H1 (cell line): ENCODE measurements at regions not wholly inside any gene's neighbourhood (a gene's known extent, or its start where the extent isn't known, plus 50 kb on each side); places are given as distances from the start of the nearest gene placed in this dataset.

Source experiments
- ATF2 ChIP-seq: IDR thresholded peaks from 2 replicates; pipeline ENCODE4 v1.6.1; 2012; ENCODE audit warnings: low read length, inconsistent platforms
- BRCA1 ChIP-seq: IDR thresholded peaks from 2 replicates; pipeline ENCODE4 v1.6.1; 2012; ENCODE audit warnings: low read depth, low read length, improper control_type of control experiment
- CBX5 ChIP-seq: fragments of 300-800, 300-1000 bp; sonication (generic); IDR thresholded peaks from 2 replicates; pipeline ENCODE4 v1.7.1; 2016; ENCODE audit warnings: antibody characterized with exemption, low read length, low read depth
- CTCF ChIP-seq, 3 experiments: IDR thresholded peaks; 1 replicate in 2 of 3; 2 replicates in 1 of 3; pipeline versions ENCODE4 v1.5.1 to v1.6.1; 2011; ENCODE audit warnings: low read length in 3 of 3, mild to moderate bottlenecking in 3 of 3, inconsistent platforms in 2 of 3, low read depth in 1 of 3, moderate library complexity in 1 of 3; ENCODE audit not compliant: insufficient read depth in 1 of 3; ENCODE audit errors: control extremely low read depth in 1 of 3
- EZH2 ChIP-seq: fragments of 200-600 bp; sonication (generic); IDR thresholded peaks from 2 replicates; pipeline ENCODE4 v1.7.1; 2012; ENCODE audit warnings: low read depth, mild to moderate bottlenecking, moderate library complexity, low read length, inconsistent platforms; ENCODE audit not compliant: severe bottlenecking
- POLR2A ChIP-seq, 2 experiments: IDR thresholded peaks; 1 replicate in 1 of 2; 2 replicates in 1 of 2; pipeline ENCODE4 v1.6.1; 2011; ENCODE audit warnings: low read depth in 2 of 2, low read length in 2 of 2, mild to moderate bottlenecking in 2 of 2; ENCODE audit errors: control extremely low read depth in 1 of 2
- RAD21 ChIP-seq, 2 experiments: IDR thresholded peaks in 1 of 2; conservative IDR thresholded peaks in 1 of 2; 2 replicates each; pipeline ENCODE4 v1.6.1; 2011; ENCODE audit warnings: low read depth in 2 of 2, low read length in 2 of 2, improper control_type of control experiment in 1 of 2, inconsistent platforms in 1 of 2, mild to moderate bottlenecking in 1 of 2, moderate library complexity in 1 of 2
- SIN3A ChIP-seq, 2 experiments: IDR thresholded peaks in 1 of 2; conservative IDR thresholded peaks in 1 of 2; 2 replicates each; pipeline ENCODE4 v1.6.1; 2011 to 2012; ENCODE audit warnings: low read length in 2 of 2, improper control_type of control experiment in 1 of 2, low read depth in 1 of 2, mild to moderate bottlenecking in 1 of 2
- ZNF274 ChIP-seq: IDR thresholded peaks from 2 replicates; pipeline ENCODE4 v1.7.0; 2012; ENCODE audit warnings: low read length, borderline replicate concordance; ENCODE audit errors: extremely low read depth
- TF ChIP-seq, protein P1 (sequence below): IDR thresholded peaks from 2 replicates; pipeline ENCODE4 v1.6.1; 2012; ENCODE audit warnings: inconsistent platforms
- TF ChIP-seq, protein P2 (sequence below): IDR thresholded peaks from 2 replicates; pipeline ENCODE4 v1.6.1; 2012; ENCODE audit warnings: inconsistent platforms

GRCh38 chr5:54882841-54883240 lies 102.6 kb downstream of the ESM1 start:
- no peak for TF ChIP-seq BRCA1
- TF ChIP-seq EZH2 = no peak
- TF ChIP-seq RAD21 (IDR thresholded peaks at IDR 0.05 in 1 of 2, conservative IDR thresholded peaks at IDR 0.05 in 1 of 2; ENCODE audit: low read depth in 2 of 2, low read length in 2 of 2) = no peak
- no peak for TF ChIP-seq CTCF (IDR thresholded peaks at IDR 0.05; ENCODE audit: control extremely low read depth in 1 of 3, insufficient read depth in 1 of 3, low read depth in 1 of 3, low read length in 3 of 3)
- no peak for TF ChIP-seq SIN3A (conservative IDR thresholded peaks at IDR 0.05 in 1 of 2, IDR thresholded peaks at IDR 0.05 in 1 of 2; ENCODE audit: low read depth in 1 of 2, low read length in 2 of 2)
- TF ChIP-seq, protein P1, sequence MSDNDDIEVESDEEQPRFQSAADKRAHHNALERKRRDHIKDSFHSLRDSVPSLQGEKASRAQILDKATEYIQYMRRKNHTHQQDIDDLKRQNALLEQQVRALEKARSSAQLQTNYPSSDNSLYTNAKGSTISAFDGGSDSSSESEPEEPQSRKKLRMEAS = no peak
- TF ChIP-seq POLR2A (IDR thresholded peaks at IDR 0.05; ENCODE audit: control extremely low read depth in 1 of 2, low read depth in 2 of 2, low read length in 2 of 2) = no peak
- TF ChIP-seq ATF2 = no peak
- no peak for TF ChIP-seq CBX5
- TF ChIP-seq, protein P2, sequence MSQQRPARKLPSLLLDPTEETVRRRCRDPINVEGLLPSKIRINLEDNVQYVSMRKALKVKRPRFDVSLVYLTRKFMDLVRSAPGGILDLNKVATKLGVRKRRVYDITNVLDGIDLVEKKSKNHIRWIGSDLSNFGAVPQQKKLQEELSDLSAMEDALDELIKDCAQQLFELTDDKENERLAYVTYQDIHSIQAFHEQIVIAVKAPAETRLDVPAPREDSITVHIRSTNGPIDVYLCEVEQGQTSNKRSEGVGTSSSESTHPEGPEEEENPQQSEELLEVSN = no peak
- no peak for TF ChIP-seq ZNF274
